Fibroblast of lung (primary cell): ENCODE measurements at regions not wholly inside any gene's neighbourhood (a gene's known extent, or its start where the extent isn't known, plus 50 kb on each side); places are given as distances from the start of the nearest gene placed in this dataset.

Experiments used
- EZH2 ChIP-seq: IDR thresholded peaks from 2 replicates; pipeline ENCODE4 v1.5.1; 2012; ENCODE audit warnings: low read length, control low read depth, mild to moderate bottlenecking; ENCODE audit errors: missing control alignments
- TF ChIP-seq, protein P1 (sequence below), 2 donors: IDR thresholded peaks in 1 of 2; conservative IDR thresholded peaks in 1 of 2; 1 replicate in 1 of 2; 2 replicates in 1 of 2; pipeline ENCODE4 v1.5.1; 2011 to 2012; ENCODE audit warnings: low read length in 2 of 2, control low read depth in 1 of 2, inconsistent platforms in 1 of 2, low read depth in 1 of 2, mild to moderate bottlenecking in 1 of 2

DNA sequence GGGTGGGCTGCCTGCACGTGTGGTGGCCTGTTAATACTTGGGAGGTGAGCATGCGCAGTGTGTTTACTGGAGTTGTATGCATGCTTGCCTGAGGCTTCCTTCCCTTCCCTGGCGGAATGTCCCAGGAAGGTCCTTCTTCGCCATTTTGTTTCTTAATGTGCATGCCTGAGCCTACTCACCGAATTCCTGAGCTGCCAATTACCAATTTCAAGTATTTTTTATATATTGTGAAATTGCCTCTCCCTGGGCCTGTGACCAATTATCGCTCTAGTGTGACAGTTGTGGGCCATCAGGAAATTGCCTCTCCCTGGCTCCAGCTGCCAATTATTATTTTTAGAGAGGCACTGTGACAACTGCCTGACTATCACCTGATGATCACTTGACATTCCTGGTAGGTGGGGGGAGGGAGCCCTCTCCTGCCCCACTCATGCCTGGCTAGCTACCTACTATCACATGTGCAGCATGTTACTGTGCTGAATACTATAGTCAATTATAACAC is 70.0 kb downstream of the FAM50B start:
- TF ChIP-seq, protein P1, sequence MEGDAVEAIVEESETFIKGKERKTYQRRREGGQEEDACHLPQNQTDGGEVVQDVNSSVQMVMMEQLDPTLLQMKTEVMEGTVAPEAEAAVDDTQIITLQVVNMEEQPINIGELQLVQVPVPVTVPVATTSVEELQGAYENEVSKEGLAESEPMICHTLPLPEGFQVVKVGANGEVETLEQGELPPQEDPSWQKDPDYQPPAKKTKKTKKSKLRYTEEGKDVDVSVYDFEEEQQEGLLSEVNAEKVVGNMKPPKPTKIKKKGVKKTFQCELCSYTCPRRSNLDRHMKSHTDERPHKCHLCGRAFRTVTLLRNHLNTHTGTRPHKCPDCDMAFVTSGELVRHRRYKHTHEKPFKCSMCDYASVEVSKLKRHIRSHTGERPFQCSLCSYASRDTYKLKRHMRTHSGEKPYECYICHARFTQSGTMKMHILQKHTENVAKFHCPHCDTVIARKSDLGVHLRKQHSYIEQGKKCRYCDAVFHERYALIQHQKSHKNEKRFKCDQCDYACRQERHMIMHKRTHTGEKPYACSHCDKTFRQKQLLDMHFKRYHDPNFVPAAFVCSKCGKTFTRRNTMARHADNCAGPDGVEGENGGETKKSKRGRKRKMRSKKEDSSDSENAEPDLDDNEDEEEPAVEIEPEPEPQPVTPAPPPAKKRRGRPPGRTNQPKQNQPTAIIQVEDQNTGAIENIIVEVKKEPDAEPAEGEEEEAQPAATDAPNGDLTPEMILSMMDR (conservative IDR thresholded peaks at IDR 0.05 in 1 of 2, IDR thresholded peaks at IDR 0.05 in 1 of 2; ENCODE audit: low read depth in 1 of 2, low read length in 2 of 2), result no peak
- no peak for TF ChIP-seq EZH2
